ENCODE measurements at regions not wholly inside any gene's neighbourhood (a gene's known extent, or its start where the extent isn't known, plus 50 kb on each side); places are given as distances from the start of the nearest gene placed in this dataset.

GRCh38 chr12:73445658-73446324 is 1091.8 kb upstream of the ATXN7L3B start:
- DNase-seq (ENCODE audit: low read depth, low spot score) = no peak
- no peak for TF ChIP-seq CTCF (IDR thresholded peaks at IDR 0.05; ENCODE audit: low read depth, low read length)
- no peak overlapping the region for H3K4me3 ChIP-seq (ENCODE audit: low read depth, low read length)
- in situ Hi-C loops (cut with HindIII; ENCODE audit: low sequenced_read_pairs) = no loop called here

- DNase-seq (ENCODE audit: low read depth, low spot score) = no peak
- no peak for TF ChIP-seq CTCF (IDR thresholded peaks at IDR 0.05; ENCODE audit: low read depth, low read length)
- in situ Hi-C loops (cut with HindIII; ENCODE audit: low sequenced_read_pairs) = no loop called here
- H3K4me3 ChIP-seq (ENCODE audit: low read depth, low read length) = no peak overlapping the region
Measured at GRCh38 chr12:73452672-73453469, 1084.8 kb upstream of the ATXN7L3B start.

- TF ChIP-seq CTCF (IDR thresholded peaks at IDR 0.05; ENCODE audit: low read depth, low read length) = no peak
- in situ Hi-C loops (cut with HindIII; ENCODE audit: low sequenced_read_pairs) = no loop called here
- no peak for DNase-seq (ENCODE audit: low read depth, low spot score)
- H3K4me3 ChIP-seq (ENCODE audit: low read depth, low read length) = no peak overlapping the region
Measured at GRCh38 chr12:73460212-73460611, 1077.4 kb upstream of the ATXN7L3B start.

- in situ Hi-C loops (cut with HindIII; ENCODE audit: low sequenced_read_pairs) = no loop called here
- no peak for TF ChIP-seq CTCF (IDR thresholded peaks at IDR 0.05; ENCODE audit: low read depth, low read length)
Measured at GRCh38 chr12:73465106-73465505, 1072.5 kb upstream of the ATXN7L3B start.

GRCh38 chr12:73486256-73486655 is 1051.4 kb upstream of the ATXN7L3B start:
- H3K4me3 ChIP-seq (ENCODE audit: low read depth, low read length) = no peak overlapping the region
- DNase-seq (ENCODE audit: low read depth, low spot score) = no peak
- no peak for TF ChIP-seq CTCF (IDR thresholded peaks at IDR 0.05; ENCODE audit: low read depth, low read length)
- in situ Hi-C loops (cut with HindIII; ENCODE audit: low sequenced_read_pairs) = no loop called here

More at GRCh38 chr12:73465106-73465505, 1072.5 kb upstream of the ATXN7L3B start:
- no peak overlapping the region for H3K4me3 ChIP-seq (ENCODE audit: low read depth, low read length)
- no peak for DNase-seq (ENCODE audit: low read depth, low spot score)

- in situ Hi-C loops (cut with HindIII; ENCODE audit: low sequenced_read_pairs) = no loop called here
- no peak for DNase-seq (ENCODE audit: low read depth, low spot score)
- H3K4me3 ChIP-seq (ENCODE audit: low read depth, low read length) = no peak overlapping the region
- TF ChIP-seq CTCF (IDR thresholded peaks at IDR 0.05; ENCODE audit: low read depth, low read length) = no peak
Measured at GRCh38 chr12:73506611-73507010, 1031.0 kb upstream of the ATXN7L3B start.
